ENCODE measurements at regions not wholly inside any gene's neighbourhood (a gene's known extent, or its start where the extent isn't known, plus 50 kb on each side); places are given as distances from the start of the nearest gene placed in this dataset.

- no peak for TF ChIP-seq EZH2phosphoT487 (IDR thresholded peaks at IDR 0.05; ENCODE audit: borderline replicate concordance, low read length)
- TF ChIP-seq CTCF (conservative IDR thresholded peaks at IDR 0.05; ENCODE audit: low read depth, low read length): no peak
- no peak for TF ChIP-seq EZH2 (IDR thresholded peaks at IDR 0.05; ENCODE audit: low read length, unreplicated experiment)
Observed at GRCh38 chr9:739362-739761, 102.1 kb upstream of the DMRT1 start.

GRCh38 chr9:740221-740620, 101.3 kb upstream of the DMRT1 start:
- Histone ChIP-seq H4K20me1 (ENCODE audit: low read length) (no peaks in the 10 kb centered on the region), H3K4me1 (ENCODE audit: insufficient read depth, low read length) (peaks cover 28% of the 10 kb centered on the region), H3K27ac (ENCODE audit: low read length) (no peak overlapping the region), H3K79me2 (ENCODE audit: low read length) (no peaks in the 10 kb centered on the region), H2AFZ (ENCODE audit: low read length) (no peak overlapping the region), H3K27me3 (ENCODE audit: low read length) (no peaks in the 10 kb centered on the region), H3K9me2 (replicated peaks; ENCODE audit: low read length) (no peaks in the 10 kb centered on the region), H3K36me3 (ENCODE audit: low read depth, low read length) (peaks cover 23% of the 10 kb centered on the region), H3K4me2 (ENCODE audit: low read length) (no peak overlapping the region), H3K4me3 (ENCODE audit: low read length) (no peak overlapping the region), H3K9me3 (ENCODE audit: low read length) (no peaks in the 10 kb centered on the region), H3F3A (ENCODE audit: low read length, unreplicated experiment) (peaks cover 7% of the 10 kb centered on the region), H3K9ac (ENCODE audit: low read length) (no peak overlapping the region)
- ChIA-PET POLR2A (ENCODE audit: unreplicated experiment) (interaction anchor here (0.7 kb wide), 1 partner anchor 12 kb away, joined by 4 read pairs; no protein-coding TSS in a partner anchor), CTCF (no interaction called here)
- TF ChIP-seq CTCF (conservative IDR thresholded peaks at IDR 0.05; ENCODE audit: low read depth, low read length) (no peak), EZH2phosphoT487 (IDR thresholded peaks at IDR 0.05; ENCODE audit: borderline replicate concordance, low read length) (no peak), EZH2 (IDR thresholded peaks at IDR 0.05; ENCODE audit: low read length, unreplicated experiment) (no peak)
- no peak for ATAC-seq
- BruUV-seq (replicated peaks): no TSS peak
- DNase-seq: no peak
- intact Hi-C loops (cut with micrococcal nuclease): no loop called here

More at GRCh38 chr9:739362-739761, 102.1 kb upstream of the DMRT1 start:
- Histone ChIP-seq H3K79me2 (ENCODE audit: low read length) (no peaks in the 10 kb centered on the region), H3K4me3 (ENCODE audit: low read length) (no peak overlapping the region), H3K27me3 (ENCODE audit: low read length) (no peaks in the 10 kb centered on the region), H3K4me1 (ENCODE audit: insufficient read depth, low read length) (peaks cover 34% of the 10 kb centered on the region), H3K9me2 (replicated peaks; ENCODE audit: low read length) (no peaks in the 10 kb centered on the region), H3K27ac (ENCODE audit: low read length) (peak overlapping the region; percentile 94), H3F3A (ENCODE audit: low read length, unreplicated experiment) (peaks cover 7% of the 10 kb centered on the region), H2AFZ (ENCODE audit: low read length) (no peak overlapping the region), H4K20me1 (ENCODE audit: low read length) (no peaks in the 10 kb centered on the region), H3K36me3 (ENCODE audit: low read depth, low read length) (peaks cover 26% of the 10 kb centered on the region), H3K9ac (ENCODE audit: low read length) (peak overlapping the region; percentile 40; the same call in 1 of the 2 replicates), H3K9me3 (ENCODE audit: low read length) (no peaks in the 10 kb centered on the region), H3K4me2 (ENCODE audit: low read length) (peak overlapping the region; percentile 74; the same call in 1 of the 2 replicates)
- BruUV-seq (replicated peaks): no TSS peak
- ChIA-PET CTCF (no interaction called here), POLR2A (ENCODE audit: unreplicated experiment) (no interaction called here)
- no peak for ATAC-seq
- intact Hi-C loops (cut with micrococcal nuclease): loop anchor here (2.0 kb wide), 1 partner anchor 13 kb away; no protein-coding TSS in a partner anchor
- DNase-seq: no peak

- Histone ChIP-seq H2AFZ (ENCODE audit: low read length) (no peak overlapping the region), H3K27me3 (ENCODE audit: low read length) (no peaks in the 10 kb centered on the region), H3K36me3 (ENCODE audit: low read depth, low read length) (peaks cover 15% of the 10 kb centered on the region), H3K9me3 (ENCODE audit: low read length) (no peaks in the 10 kb centered on the region), H3F3A (ENCODE audit: low read length, unreplicated experiment) (peaks cover 7% of the 10 kb centered on the region), H3K4me2 (ENCODE audit: low read length) (no peak overlapping the region), H3K4me1 (ENCODE audit: insufficient read depth, low read length) (peaks cover 26% of the 10 kb centered on the region), H3K9ac (ENCODE audit: low read length) (no peak overlapping the region), H3K79me2 (ENCODE audit: low read length) (no peaks in the 10 kb centered on the region), H3K27ac (ENCODE audit: low read length) (no peak overlapping the region), H3K9me2 (replicated peaks; ENCODE audit: low read length) (no peaks in the 10 kb centered on the region), H3K4me3 (ENCODE audit: low read length) (no peak overlapping the region), H4K20me1 (ENCODE audit: low read length) (no peaks in the 10 kb centered on the region)
- intact Hi-C loops (cut with micrococcal nuclease): no loop called here
- no peak for ATAC-seq
- no TSS peak for BruUV-seq (replicated peaks)
- CTCF ChIA-PET: no interaction called here
- DNase-seq: no peak
- POLR2A ChIA-PET (ENCODE audit: unreplicated experiment): no interaction called here
- TF ChIP-seq CTCF (conservative IDR thresholded peaks at IDR 0.05; ENCODE audit: low read depth, low read length) (no peak), EZH2 (IDR thresholded peaks at IDR 0.05; ENCODE audit: low read length, unreplicated experiment) (no peak), EZH2phosphoT487 (IDR thresholded peaks at IDR 0.05; ENCODE audit: borderline replicate concordance, low read length) (no peak)
Observed at GRCh38 chr9:742104-742503, 99.4 kb upstream of the DMRT1 start.
